GM13977 (cell line): ENCODE measurements at regions not wholly inside any gene's neighbourhood (a gene's known extent, or its start where the extent isn't known, plus 50 kb on each side); places are given as distances from the start of the nearest gene placed in this dataset.

ENCODE experiments used
- DNase-seq: peaks from one replicate; pipeline ENCODE4 v3.0.0; 2012; ENCODE audit warnings: low spot score
- in situ Hi-C: fragments of 300-500 bp; cut with MboI; formaldehyde crosslinking; loops from one replicate; pipeline ENCODE4 v1.12.0; 2022; ENCODE audit warnings: low sequenced_read_pairs, low pct_unique_long_range_greater_than_20kb, mixed read lengths, inconsistent platforms; ENCODE audit not compliant: unreplicated experiment
- TF ChIP-seq, protein P1 (sequence below): IDR thresholded peaks from 2 replicates; pipeline ENCODE4 v1.5.1; 2012; ENCODE audit warnings: mild to moderate bottlenecking, control low read depth; ENCODE audit not compliant: insufficient read depth; ENCODE audit errors: extremely low read depth, missing control alignments

DNA sequence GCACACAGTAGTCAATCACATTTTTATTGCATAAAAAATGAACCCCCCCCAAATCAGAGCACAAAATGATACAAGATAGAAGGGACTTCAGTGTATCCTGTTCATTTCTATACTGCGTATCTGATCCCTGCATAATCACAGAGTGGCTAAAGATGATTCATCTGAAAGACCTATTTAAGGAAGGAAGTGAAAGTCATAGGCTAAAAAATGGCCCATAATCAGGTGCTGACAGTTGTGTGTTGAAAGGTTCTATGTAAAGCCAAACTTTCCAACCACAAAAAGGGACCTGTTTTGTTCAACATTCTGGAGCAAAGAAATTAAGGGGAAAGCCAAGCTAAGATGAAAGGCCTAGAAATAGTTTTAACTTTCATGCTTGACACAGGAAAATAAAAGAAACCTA lies 147.8 kb upstream of the ATP2B1 start:
- in situ Hi-C loops = no loop called here
- DNase-seq = peak; percentile 36
- TF ChIP-seq, protein P1, sequence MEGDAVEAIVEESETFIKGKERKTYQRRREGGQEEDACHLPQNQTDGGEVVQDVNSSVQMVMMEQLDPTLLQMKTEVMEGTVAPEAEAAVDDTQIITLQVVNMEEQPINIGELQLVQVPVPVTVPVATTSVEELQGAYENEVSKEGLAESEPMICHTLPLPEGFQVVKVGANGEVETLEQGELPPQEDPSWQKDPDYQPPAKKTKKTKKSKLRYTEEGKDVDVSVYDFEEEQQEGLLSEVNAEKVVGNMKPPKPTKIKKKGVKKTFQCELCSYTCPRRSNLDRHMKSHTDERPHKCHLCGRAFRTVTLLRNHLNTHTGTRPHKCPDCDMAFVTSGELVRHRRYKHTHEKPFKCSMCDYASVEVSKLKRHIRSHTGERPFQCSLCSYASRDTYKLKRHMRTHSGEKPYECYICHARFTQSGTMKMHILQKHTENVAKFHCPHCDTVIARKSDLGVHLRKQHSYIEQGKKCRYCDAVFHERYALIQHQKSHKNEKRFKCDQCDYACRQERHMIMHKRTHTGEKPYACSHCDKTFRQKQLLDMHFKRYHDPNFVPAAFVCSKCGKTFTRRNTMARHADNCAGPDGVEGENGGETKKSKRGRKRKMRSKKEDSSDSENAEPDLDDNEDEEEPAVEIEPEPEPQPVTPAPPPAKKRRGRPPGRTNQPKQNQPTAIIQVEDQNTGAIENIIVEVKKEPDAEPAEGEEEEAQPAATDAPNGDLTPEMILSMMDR = no peak

DNA sequence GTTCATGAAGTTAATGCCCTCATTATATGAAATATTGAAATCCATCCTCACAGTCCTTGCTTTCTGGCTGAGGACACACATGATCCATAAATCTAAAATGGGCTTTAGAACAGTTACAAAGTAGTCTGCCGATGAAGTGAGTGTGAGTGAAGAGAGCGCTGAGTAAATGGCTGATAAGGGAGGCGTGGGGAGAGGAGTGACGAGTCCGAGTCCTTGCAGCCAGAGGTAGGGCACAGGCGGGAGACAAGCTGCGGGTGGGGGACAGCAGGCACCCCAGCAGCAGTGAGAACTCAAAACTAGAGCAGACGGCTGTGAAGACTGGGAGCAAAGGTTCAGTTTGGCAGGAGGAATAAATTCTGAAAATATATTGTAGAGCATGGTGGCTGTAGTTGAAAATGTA lies 140.1 kb upstream of the ATP2B1 start:
- TF ChIP-seq, protein P1 = no peak
- in situ Hi-C loops = no loop called here
- no peak for DNase-seq

DNA sequence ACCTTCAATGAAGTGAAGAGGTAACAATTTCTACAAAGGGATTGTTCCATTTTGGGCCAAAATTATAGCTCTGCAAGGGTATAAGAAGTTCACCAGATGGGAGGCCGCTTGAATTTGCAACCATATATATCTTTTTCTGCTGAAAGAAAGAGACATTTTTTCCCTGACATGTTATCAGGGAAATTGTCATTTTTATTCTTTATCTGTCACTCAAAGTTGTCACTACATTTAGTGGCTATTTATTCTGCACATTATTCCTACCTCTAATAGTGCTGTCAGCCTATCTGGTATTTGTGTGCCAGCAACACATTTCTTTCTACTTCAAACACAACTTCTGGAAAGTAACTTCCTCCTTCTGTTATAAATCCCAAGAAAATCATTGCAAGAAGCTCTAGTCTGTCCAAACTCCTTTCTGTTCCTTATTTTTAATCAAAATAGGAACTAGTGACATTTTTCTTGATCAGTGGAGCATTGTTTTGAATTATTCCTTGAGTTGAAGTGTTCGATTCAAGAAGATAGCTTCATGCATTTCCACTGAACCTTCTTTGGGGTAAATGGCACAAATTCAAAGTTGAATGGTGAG lies 137.9 kb upstream of the ATP2B1 start:
- in situ Hi-C loops = no loop called here
- TF ChIP-seq, protein P1 = no peak
- no peak for DNase-seq

DNA sequence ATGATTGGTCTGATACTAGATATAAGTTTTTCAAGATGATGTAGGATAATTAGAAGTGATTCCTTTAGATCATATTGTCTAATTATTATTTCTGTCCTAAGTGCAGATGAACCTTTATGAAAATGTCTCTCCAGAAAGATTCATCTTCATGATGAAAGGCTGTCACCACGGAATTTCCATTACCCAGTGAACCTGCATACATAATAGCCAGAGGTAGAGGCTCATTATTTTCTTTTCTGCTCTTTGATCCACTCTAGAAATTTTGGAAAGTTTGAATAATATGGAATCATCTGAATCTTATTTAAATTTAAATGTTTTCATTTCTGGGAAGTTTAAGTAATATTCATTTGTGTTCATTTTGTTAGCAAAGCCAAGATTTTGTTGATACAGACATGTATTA lies 137.1 kb upstream of the ATP2B1 start:
- in situ Hi-C loops = no loop called here
- no peak for DNase-seq
- TF ChIP-seq, protein P1 = no peak

DNA sequence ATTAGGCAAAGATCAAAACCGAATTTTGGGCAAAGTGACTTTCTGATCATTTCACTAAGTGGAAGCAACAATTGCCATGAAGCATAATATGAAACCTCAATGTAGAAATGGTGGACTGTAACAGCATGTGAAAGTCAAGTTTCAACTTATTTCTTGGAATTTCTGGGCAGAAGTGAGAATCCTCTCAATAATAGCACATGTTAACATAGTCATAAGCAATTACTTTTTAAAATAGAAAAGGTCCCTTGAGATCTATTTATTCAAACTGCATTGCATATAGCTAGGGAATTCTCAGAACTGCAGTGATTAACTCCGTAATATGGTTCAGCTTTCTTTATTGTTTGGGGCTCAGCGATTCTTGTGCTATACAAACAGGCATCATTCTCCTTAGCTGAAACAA lies 136.7 kb upstream of the ATP2B1 start:
- TF ChIP-seq, protein P1 = no peak
- in situ Hi-C loops = no loop called here
- DNase-seq = no peak

DNA sequence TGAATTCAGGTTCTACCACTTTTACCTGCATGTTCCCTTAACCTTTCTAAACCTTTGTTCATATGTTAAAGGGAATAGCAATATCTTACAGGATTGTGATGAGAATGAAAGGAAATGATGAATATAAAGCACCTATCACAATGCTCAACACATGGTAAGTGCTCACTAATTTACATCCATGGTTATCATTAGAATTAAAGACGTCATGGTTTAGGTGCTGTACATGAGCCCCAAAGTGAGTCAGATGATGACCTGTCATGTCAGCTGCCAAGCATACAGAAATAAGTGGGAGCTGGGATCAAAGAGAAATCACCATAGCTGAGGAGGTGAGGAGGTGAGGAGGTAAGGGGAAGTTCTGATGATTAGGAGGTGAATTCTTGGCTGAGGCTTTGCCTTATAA lies 135.9 kb upstream of the ATP2B1 start:
- TF ChIP-seq, protein P1 = no peak
- in situ Hi-C loops = no loop called here
- no peak for DNase-seq
